ENCODE measurements at regions not wholly inside any gene's neighbourhood (a gene's known extent, or its start where the extent isn't known, plus 50 kb on each side); places are given as distances from the start of the nearest gene placed in this dataset.

DNA sequence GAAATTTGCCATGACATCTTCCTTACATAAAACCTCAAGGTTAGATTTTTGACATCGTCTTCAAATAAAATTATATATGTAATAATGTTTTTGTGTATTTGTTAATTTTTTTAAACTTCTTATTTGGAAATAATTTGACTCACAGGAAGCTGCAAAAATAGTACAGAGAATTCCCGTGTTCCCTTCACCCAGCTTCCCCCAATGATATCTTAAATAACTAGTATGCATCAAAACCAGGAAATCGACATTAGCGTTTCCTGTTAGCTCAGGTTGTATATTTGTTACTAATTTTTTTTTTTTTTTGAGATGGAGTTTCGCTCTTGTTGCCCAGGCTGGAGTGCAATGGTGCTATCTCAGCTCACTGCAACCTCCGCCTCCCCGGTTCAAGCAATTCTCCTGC is 86.3 kb upstream of the SPRY4 start:
- no peak overlapping the region for H3K27ac ChIP-seq (ENCODE audit: low read length)
- H3K9me3 ChIP-seq (ENCODE audit: insufficient read depth, low read length, severe bottlenecking): no peaks in the 10 kb centered on the region

DNA sequence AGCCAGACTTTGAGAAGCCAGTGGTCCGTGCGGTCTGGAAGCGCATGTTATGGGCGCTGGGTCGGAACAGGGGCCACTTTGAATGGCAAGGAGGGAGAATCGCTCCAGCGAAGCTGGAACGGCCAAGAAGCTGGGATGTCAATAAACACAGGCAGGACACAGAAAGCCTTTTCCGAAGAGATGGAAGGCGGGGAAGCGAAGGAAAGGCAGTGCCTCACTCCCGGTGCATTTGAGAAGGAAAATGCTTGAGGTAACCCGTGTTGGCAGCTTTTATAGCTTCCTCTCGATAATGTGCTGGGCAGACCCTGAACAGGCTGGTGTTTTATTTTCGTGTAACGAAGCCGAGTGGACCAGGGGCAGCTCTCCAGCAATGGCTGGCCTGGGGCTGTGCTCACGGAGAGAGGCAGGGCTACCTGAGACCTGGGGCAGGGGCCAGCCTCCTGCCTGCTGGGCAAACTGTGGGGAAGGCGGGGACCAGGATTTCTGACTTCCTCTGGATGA is 84.2 kb upstream of the SPRY4 start:
- no peaks in the 10 kb centered on the region for H3K9me3 ChIP-seq (ENCODE audit: insufficient read depth, low read length, severe bottlenecking)
- H3K27me3 ChIP-seq (ENCODE audit: insufficient read depth, low read length, poor library complexity): no peaks in the 10 kb centered on the region
- H2AFZ ChIP-seq (ENCODE audit: low read depth, low read length): no peak overlapping the region
- no peak overlapping the region for H3K9ac ChIP-seq (ENCODE audit: low read depth, low read length)
- no peak overlapping the region for H3K4me2 ChIP-seq (ENCODE audit: insufficient read depth, low read length)
- no peak overlapping the region for H3K27ac ChIP-seq (ENCODE audit: low read length)
- H3K36me3 ChIP-seq (ENCODE audit: insufficient read depth, low read length): no peaks in the 10 kb centered on the region
- TF ChIP-seq EZH2 (IDR thresholded peaks at IDR 0.05; ENCODE audit: borderline replicate concordance, low read depth, low read length, severe bottlenecking): no peak
- TF ChIP-seq, protein P1, sequence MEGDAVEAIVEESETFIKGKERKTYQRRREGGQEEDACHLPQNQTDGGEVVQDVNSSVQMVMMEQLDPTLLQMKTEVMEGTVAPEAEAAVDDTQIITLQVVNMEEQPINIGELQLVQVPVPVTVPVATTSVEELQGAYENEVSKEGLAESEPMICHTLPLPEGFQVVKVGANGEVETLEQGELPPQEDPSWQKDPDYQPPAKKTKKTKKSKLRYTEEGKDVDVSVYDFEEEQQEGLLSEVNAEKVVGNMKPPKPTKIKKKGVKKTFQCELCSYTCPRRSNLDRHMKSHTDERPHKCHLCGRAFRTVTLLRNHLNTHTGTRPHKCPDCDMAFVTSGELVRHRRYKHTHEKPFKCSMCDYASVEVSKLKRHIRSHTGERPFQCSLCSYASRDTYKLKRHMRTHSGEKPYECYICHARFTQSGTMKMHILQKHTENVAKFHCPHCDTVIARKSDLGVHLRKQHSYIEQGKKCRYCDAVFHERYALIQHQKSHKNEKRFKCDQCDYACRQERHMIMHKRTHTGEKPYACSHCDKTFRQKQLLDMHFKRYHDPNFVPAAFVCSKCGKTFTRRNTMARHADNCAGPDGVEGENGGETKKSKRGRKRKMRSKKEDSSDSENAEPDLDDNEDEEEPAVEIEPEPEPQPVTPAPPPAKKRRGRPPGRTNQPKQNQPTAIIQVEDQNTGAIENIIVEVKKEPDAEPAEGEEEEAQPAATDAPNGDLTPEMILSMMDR (IDR thresholded peaks at IDR 0.05; ENCODE audit: borderline replicate concordance, extremely low read depth, low read length, poor library complexity, severe bottlenecking): no peak
- DNase-seq (no peak), ATAC-seq (ENCODE audit: insufficient read depth, low read depth) (no peak)
- H3K4me3 ChIP-seq (ENCODE audit: low read depth in 1 of 2, low read length in 2 of 2): no peak overlapping the region
- no peaks in the 10 kb centered on the region for H4K20me1 ChIP-seq (ENCODE audit: insufficient read depth, low read length)
- no peaks in the 10 kb centered on the region for H3K79me2 ChIP-seq (ENCODE audit: insufficient read depth, low read length)
- no peaks in the 10 kb centered on the region for H3K4me1 ChIP-seq (ENCODE audit: insufficient read depth, low read length)

More for the DNA sequence above, 86.3 kb upstream of the SPRY4 start:
- ATAC-seq (ENCODE audit: insufficient read depth, low read depth): no peak
- no peaks in the 10 kb centered on the region for H3K79me2 ChIP-seq (ENCODE audit: insufficient read depth, low read length)
- no peaks in the 10 kb centered on the region for H3K4me1 ChIP-seq (ENCODE audit: insufficient read depth, low read length)
- H3K27me3 ChIP-seq (ENCODE audit: insufficient read depth, low read length, poor library complexity): no peaks in the 10 kb centered on the region
- H2AFZ ChIP-seq (ENCODE audit: low read depth, low read length): no peak overlapping the region
- no peak overlapping the region for H3K4me3 ChIP-seq (ENCODE audit: low read depth in 1 of 2, low read length in 2 of 2)
- H4K20me1 ChIP-seq (ENCODE audit: insufficient read depth, low read length): no peaks in the 10 kb centered on the region
- no peak overlapping the region for H3K4me2 ChIP-seq (ENCODE audit: insufficient read depth, low read length)
- H3K36me3 ChIP-seq (ENCODE audit: insufficient read depth, low read length): no peaks in the 10 kb centered on the region
- no peak overlapping the region for H3K9ac ChIP-seq (ENCODE audit: low read depth, low read length)
- DNase-seq: no peak
- TF ChIP-seq, protein P1 (IDR thresholded peaks at IDR 0.05; ENCODE audit: borderline replicate concordance, extremely low read depth, low read length, poor library complexity, severe bottlenecking): no peak
- TF ChIP-seq EZH2 (IDR thresholded peaks at IDR 0.05; ENCODE audit: borderline replicate concordance, low read depth, low read length, severe bottlenecking): no peak

DNA sequence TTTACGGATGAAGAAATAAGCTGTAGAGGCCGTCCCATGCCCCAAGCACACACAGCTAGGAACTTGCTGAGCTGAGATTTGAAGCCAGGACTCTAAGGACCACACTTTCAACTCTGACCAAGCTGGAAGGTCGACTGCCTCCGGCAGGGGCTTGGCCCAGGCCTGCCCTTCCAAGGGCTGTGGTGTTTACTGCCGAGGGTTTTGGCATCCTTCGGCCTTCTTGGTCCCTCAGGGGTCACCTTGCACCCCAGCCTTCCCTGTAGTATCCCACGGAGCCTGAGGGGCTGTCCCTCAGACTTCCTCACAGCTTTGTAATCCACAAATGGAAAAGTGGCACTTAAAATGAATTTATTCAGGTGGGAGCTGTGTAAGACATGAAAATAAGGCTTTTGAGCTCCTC is 83.7 kb upstream of the SPRY4 start:
- H3K4me3 ChIP-seq (ENCODE audit: low read depth in 1 of 2, low read length in 2 of 2): no peak overlapping the region
- DNase-seq: no peak
- no peak overlapping the region for H3K9ac ChIP-seq (ENCODE audit: low read depth, low read length)
- no peaks in the 10 kb centered on the region for H3K36me3 ChIP-seq (ENCODE audit: insufficient read depth, low read length)
- no peak overlapping the region for H3K27ac ChIP-seq (ENCODE audit: low read length)
- no peaks in the 10 kb centered on the region for H3K27me3 ChIP-seq (ENCODE audit: insufficient read depth, low read length, poor library complexity)
- H2AFZ ChIP-seq (ENCODE audit: low read depth, low read length): no peak overlapping the region
- H3K79me2 ChIP-seq (ENCODE audit: insufficient read depth, low read length): no peaks in the 10 kb centered on the region
- no peak for ATAC-seq (ENCODE audit: insufficient read depth, low read depth)
- H3K9me3 ChIP-seq (ENCODE audit: insufficient read depth, low read length, severe bottlenecking): no peaks in the 10 kb centered on the region
- no peak overlapping the region for H3K4me2 ChIP-seq (ENCODE audit: insufficient read depth, low read length)
- no peaks in the 10 kb centered on the region for H4K20me1 ChIP-seq (ENCODE audit: insufficient read depth, low read length)
- H3K4me1 ChIP-seq (ENCODE audit: insufficient read depth, low read length): no peaks in the 10 kb centered on the region
- no peak for TF ChIP-seq EZH2 (IDR thresholded peaks at IDR 0.05; ENCODE audit: borderline replicate concordance, low read depth, low read length, severe bottlenecking)
- TF ChIP-seq, protein P1 (IDR thresholded peaks at IDR 0.05; ENCODE audit: borderline replicate concordance, extremely low read depth, low read length, poor library complexity, severe bottlenecking): no peak
